ENCODE measurements at regions not wholly inside any gene's neighbourhood (a gene's known extent, or its start where the extent isn't known, plus 50 kb on each side); places are given as distances from the start of the nearest gene placed in this dataset.
"Not testable (repeated sequence)": the region's sequence is repeated elsewhere in the genome, so short reads cannot be mapped to it uniquely, and the experiment has no call there.

DNA sequence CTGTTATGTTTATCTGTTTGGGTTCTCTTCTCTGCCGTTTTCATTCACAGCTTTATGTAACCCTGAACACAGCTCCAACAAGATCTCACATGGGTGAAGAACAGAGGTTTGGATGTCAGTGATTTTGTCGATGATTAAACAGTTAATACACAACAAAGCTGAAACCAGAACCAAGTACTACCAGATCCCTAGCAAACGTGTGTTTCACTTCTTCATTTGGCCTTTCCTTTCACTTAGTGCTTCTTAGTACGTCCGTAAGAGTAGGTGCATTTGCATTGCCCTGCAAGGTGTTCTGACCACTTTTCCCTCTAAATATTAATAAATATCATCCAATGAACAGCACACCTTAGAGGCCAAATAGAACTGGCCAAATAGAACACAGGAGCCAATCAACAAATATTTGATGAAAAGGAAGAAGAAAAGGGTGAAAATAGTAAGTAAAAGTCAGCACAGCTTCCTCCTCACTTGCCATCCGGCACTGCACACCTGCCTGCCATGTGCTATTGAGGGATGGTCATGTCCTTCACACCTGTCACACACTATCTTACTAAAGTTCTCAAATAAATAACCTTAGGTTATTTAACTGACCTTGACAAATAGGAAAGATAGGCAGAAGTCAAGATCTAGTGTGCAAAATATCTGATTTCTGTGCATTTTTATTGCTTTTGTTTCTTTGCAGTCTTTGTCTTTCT, 252.6 kb upstream of the ANKRD30A start:
- DNase-seq = no peak

DNA sequence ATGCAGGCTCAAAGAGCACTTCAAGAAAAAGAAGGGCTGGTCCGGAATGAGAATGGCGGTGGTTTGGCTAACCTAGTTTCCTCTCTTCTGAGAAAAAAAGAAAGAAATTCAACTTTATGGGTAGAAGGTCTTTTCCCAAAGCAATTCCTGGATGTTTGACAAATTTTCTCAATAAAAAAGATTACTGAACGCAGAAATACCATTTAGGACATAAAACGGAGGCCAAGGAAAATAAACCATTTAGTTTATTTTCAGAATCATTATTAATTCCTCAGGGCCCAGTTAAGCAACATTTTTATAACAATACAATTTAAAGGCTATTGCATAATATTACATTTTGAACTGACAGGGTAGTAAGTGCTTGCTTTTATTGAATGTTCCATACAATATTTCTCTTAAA, 284.6 kb upstream of the ANKRD30A start:
- no peak for DNase-seq

DNA sequence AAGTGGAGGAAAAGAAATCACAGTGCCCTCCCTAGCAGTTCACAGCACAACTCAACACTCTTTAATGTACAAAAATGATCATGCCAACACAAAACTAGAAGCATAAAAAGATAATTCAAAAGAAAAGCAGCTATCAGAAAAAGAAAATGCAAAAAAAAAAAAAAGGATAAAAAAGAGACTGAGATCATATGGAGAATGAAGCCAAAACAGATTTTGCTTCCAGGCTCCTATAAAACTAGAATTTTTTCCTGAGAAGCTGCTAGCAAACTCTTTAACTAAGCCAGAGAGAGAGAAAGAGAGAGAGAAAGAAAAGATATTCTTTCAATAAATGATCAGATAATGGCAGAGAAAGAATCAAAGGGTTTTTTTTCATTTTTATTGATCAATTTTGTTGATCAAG, 288.0 kb upstream of the ANKRD30A start:
- no peak for DNase-seq

GRCh38 chr10:36819781-36820180, 305.6 kb upstream of the ANKRD30A start:
- no peak for DNase-seq

- no peak for DNase-seq
Observed at GRCh38 chr10:36817898-36818297, 307.5 kb upstream of the ANKRD30A start.

DNA sequence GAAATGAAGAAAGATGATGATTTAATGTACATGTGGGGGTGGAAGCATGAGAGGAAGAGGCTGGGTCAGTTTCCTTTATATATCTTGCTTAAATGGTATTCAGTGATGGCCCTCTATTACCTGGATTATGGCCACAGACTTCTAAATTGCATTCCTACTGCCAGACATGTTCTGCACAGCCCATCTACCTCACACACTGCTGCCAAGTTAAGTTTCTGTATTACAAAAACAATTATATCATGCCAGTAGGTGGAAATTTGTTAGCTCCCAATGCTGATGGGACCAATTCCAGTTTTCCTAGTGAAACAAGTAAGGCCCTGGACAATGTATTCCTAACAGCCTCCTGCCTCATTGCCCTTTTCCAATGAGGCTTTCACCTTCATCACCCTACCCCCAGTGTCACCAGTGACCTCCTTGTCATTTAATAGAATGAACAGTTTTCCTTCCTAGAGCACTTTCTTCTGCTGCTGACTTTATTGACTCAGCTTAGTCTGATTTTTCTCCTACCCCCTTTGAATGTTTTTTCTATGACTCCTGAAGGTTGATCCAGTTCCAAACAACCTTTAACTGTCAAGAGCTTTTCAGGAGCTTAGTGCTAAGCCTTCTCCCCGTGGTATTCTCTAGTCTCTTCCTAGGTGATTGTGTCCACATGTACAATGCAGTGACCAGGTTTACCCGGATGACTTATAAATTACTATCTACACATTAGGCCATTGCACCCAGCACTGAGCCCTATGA, 316.6 kb upstream of the ANKRD30A start:
- DNase-seq = no peak

DNA sequence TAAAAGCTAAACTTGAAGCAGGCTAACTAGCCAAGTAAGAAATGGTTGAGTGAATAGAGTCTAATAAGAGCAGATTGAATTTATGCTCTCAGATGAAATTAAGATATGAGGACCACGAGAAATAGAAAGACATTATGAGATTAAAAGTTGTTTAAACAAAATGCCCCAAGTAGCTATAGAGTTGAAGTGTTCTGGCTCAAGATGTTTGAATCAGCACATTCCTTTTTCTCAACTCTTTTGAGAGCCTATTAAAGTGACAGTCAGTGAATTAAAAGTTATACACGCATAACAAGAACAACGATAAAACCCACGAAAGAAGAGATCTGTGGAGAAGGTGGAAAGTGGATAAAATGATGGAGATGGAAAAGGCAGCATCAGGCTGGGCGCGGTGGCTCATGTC, 322.2 kb upstream of the ANKRD30A start:
- no peak for DNase-seq

DNA sequence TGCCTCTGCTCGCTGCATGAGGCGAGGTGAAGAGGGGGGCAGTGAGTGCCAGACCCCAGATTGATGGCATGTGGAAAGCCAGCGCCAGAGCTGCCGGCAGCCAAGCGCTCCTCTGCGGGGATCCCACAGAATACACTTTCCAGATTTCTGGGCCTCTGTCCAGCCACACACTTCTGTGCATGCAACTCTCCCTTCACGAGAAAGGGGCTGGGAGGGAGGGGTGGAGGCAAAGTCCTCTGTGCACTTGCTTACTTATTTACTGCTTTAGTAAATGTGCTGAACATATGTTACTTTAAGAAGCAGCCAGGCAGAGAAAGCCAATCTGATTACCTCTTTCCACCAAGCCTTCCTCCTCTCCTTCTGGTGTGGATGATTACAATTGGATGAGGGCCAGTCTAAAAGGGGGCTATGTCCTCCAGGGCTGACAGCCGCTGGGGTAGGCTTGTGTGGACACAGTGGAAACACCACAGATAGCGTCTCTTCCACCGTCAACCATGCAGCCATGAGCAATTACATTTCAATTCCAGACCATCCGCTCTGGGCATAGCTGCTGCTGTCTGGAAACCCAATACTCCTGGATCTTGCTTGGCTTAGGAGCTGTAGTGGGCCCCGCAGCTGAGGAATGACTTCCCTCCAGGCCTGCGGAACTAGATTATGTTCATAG, 322.8 kb upstream of the ANKRD30A start:
- no peak for DNase-seq

DNA sequence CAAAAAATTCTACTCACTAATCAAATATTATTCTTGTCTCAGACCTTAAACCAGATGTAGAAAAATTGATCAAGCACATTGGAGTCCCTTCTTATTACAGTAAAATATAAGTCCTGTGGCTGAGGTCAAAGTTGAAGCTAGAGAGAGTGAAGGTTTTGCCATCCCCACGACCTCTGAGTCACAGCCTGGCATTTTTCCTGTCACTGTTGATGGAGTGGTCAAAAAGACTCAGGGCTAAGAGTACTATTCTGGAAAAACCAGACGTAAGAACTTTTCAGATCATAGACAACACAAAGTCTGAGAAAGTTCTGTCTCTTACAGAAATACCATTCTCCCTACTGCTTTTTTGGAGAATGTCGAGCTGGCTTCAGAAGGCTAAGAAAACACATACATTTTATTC, 323.7 kb upstream of the ANKRD30A start:
- no peak for DNase-seq

- no peak for DNase-seq
Observed at GRCh38 chr10:36794981-36795380, 330.4 kb upstream of the ANKRD30A start.

DNA sequence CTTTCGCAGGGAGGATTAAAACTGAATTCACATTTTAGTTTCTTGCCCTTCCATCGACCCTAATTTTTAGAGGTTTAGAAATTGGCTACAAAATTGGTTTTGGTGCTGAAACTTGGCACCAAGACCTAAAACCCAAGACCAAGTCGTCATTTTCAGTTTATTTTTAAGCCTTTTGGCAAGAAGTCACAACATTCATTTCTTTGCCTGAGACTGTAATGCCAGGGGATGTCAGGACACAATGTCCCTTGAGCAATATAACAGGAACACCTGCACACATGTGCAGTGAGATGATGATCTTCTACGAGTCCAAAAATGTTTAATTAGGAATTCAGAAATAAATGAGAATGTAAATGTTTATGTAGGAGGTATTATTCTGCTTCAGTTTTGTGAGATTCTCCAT, 335.4 kb upstream of the ANKRD30A start:
- no peak for DNase-seq

GRCh38 chr10:36788152-36788551, 337.2 kb upstream of the ANKRD30A start:
- DNase-seq = no peak

DNA sequence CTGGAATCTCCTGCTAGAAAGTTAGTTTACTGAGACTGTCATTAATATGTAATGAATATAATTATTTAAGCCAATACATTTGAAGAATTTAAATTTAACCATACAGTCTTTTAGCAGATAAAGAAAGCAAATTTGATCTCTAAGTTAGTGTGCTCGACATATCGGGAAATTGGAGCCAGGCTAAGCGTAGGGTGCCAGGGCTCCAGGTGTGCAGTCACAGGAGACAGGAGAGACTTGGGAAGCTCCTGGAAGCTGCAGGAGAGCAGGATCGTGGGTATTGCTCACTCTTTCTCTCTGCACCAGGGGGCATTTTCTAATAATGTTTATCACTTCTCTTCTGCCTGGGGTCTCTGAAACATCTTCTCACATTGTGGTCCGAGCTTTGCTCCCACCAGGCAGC, 342.0 kb upstream of the ANKRD30A start:
- no peak for DNase-seq

- no peak for DNase-seq
Observed at GRCh38 chr10:36781570-36781969, 343.8 kb upstream of the ANKRD30A start.

GRCh38 chr10:36780158-36780557, 345.2 kb upstream of the ANKRD30A start:
- no peak for DNase-seq

DNA sequence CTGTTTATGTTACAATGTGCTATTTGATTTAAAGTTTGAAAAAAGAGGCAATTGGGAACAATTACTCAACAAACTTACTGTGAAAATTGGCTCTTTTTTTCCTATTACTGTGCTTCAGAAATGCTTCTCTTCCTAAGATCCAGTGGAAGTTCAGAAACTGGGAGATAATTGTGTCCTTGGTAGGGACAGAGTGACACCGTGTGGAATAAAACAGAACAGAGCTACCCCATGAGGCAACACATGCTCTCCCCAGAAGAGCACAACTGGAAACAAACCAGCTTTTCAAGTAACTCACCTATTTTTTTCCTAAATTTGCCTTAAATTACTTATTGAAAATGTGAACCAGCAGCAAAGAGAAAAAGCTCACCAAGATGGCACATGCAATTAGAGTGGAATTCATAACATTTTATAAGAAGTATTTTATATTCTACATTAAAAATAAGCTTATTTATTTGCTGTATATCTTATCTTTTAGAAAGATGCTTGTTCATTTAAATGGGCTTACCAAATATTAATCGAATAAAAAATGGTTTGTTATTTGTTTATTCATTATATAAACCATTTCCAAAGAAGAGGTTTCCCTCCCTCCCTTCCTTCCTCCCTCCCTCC, 346.1 kb upstream of the ANKRD30A start:
- no peak for DNase-seq

GRCh38 chr10:36778651-36779050, 346.7 kb upstream of the ANKRD30A start:
- no peak for DNase-seq

- DNase-seq = no peak
Observed at GRCh38 chr10:36773652-36774051, 351.7 kb upstream of the ANKRD30A start.

- DNase-seq = no peak
Observed at GRCh38 chr10:36771725-36772124, 353.7 kb upstream of the ANKRD30A start.

DNA sequence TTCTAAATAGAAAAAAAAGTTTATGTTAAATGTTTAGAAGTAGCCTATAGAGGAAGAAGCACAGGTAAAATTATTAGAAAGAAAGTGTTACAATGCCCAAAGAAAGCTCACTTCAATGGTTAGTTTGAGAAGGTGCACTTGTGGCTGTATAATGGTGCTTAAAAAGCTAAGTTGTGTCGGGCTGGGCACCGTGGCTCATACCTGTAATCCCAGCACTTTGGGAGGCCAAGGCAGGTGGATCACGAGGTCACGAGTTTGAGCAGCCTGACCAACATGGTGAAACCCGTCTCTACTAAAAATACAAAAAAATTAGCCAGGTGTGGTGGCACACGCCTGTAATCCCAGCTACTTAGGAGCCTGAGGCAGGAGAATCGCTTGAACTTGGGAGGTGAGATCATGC, 355.7 kb upstream of the ANKRD30A start:
- DNase-seq = not testable (repeated sequence)

DNA sequence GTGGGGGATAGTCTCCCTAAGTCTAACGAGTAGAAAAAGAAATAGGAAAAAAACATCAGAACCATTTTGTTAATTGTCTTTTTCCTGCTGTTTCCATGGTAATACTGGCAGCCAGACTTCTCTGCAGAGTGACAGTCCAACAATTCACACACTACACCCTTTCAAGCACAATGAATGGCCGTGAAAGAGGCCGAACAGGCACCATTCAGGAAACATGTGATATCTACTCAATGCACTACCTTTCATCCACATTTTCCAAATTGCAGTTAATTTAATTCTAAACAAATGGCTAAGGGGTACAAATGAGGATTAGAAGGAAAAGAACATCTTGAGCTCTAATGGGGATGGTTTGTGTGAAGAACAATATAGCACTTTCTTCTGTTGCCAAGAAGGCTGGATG, 358.5 kb upstream of the ANKRD30A start:
- no peak for DNase-seq

- DNase-seq = no peak
Observed at GRCh38 chr10:36766415-36766810, 359.0 kb upstream of the ANKRD30A start.

DNA sequence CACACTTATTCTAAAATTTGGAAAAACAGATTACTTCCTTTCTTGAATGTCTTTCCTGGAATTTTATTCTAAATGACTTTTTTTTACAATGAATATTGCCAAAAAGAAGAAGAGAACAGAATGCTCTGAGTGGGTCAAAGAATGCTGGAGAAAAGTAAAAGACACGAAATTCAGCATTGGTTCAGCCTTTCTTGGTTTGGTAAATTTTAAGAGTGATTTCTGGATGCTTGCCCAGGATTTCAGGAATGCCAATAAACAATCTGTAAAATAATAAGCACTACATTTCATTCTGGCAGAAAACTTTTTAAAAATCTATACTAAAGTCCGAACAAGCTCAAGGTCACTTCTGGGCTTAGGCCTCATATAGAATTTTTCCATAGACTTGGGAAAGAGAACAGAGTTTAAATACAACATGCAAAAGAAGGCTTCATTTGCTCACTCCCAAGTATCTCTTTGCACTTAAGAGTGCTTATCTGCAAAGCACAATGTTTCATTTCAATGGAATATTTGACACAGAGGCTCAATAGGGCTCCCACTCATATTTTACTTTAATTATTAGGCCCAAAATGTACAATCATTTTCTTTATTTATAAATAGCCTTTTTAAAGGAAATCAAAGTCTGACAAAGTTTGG, 359.5 kb upstream of the ANKRD30A start:
- DNase-seq = no peak

All from stimulated activated CD4-positive, alpha-beta T cell treated with anti-CD3 and anti-CD28 coated beads, Interleukin-2, amount 100 ng/mL, for 24 hours (primary cell).